HG03460 (cell line): ENCODE measurements at regions not wholly inside any gene's neighbourhood (a gene's known extent, or its start where the extent isn't known, plus 50 kb on each side); places are given as distances from the start of the nearest gene placed in this dataset.
"Not testable (repeated sequence)": the region's sequence is repeated elsewhere in the genome, so short reads cannot be mapped to it uniquely, and the experiment has no call there.

Experiments used
- ATAC-seq: cut with Tn5 transposase; IDR thresholded peaks from one replicate; pipeline ENCODE4 v1.9.1; 2021; ENCODE audit not compliant: unreplicated experiment

DNA sequence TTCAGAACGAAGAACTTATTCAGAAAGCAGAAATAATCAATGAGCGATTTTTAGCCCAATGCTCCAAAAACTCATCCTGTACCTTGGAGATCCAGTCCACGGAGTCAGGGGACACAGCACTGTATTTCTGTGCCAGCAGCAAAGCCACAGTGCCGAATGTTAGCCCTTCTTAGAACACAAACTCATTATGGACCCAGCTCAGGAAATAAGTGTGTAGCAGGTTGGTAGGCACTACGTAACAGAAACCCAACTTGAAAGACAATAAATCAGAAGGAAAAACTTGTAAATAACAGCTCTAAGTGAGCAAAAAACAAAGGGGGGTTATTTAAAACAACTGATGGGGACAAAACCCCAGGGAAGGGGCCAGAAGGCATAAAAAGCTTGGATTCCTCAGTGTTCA is 112.0 kb upstream of the PRSS1 start:
- no peak for ATAC-seq

DNA sequence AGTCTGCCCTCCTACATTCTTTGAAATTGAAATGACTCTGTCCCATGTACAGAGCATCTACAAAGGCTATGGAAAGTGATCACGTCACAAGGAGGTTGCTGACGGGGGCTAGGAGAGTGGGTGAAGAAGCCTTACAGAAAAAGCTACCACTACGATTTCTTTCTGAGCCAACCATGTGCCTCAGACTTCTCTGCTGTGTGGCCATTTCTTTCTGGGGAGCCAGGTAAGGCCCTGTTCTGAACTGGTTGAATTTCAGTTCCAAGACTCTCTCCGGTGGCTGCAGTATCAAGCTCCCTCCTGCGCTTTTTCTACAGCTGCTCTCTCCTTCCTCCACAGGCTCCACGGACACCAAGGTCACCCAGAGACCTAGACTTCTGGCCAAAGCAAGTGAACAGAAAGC is 112.5 kb upstream of the PRSS1 start:
- no peak for ATAC-seq

DNA sequence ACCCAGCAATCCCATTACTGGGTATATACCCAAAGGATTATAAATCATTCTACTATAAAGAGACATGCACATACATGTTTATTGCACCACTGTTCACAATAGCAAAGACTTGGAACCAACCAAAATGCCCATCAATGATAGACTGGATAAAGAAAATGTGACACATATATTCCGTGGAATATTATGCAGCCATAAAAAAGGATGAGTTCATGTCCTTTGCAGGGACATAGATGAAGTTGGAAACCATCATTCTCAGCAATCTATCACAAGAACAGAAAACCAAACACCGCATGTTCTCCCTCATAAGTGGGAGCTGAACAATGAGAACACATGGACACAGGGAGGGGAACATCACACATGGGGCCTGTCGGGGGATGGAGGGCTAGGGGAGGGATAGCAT is 113.2 kb upstream of the PRSS1 start:
- ATAC-seq = not testable (repeated sequence)

DNA sequence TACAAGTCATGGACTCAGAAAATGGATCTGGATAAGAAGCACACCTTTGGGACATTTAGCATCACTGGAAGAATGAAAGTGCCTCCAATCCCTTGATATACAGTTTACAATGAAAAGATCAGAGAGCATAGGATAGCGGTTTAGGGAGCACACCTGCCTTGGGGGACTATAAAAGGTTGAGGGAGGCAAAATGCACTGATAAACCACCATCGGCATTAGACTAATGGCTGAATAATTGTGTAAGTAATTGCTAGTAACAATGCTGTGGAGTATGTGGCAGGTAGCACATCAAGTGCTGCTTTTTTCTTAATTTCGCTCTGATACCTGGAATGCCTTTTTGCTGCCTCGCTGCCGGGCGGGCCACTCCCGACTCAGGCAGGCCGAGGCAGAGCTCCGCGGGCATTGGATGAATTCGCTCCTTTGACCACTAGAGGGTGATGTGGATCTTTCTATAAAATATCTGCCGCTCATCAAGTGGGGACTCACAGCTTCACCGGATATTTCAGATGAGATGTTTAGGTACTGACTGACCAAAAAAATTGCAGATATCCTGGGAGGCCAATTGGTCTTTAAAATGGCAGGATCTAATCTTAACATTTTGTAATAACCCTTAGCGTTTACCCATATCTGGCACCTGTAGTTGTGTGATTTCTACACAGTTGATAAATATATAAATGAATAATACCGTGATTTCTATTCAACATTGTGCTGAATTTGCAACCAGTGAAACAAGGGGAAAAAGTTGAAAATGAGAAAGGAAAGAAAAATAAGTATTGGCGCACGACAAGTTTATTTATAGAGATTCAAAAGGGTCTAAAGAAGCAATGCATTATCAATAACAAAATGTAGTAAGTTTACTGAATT is 116.8 kb upstream of the PRSS1 start:
- peak; percentile 96 for ATAC-seq

DNA sequence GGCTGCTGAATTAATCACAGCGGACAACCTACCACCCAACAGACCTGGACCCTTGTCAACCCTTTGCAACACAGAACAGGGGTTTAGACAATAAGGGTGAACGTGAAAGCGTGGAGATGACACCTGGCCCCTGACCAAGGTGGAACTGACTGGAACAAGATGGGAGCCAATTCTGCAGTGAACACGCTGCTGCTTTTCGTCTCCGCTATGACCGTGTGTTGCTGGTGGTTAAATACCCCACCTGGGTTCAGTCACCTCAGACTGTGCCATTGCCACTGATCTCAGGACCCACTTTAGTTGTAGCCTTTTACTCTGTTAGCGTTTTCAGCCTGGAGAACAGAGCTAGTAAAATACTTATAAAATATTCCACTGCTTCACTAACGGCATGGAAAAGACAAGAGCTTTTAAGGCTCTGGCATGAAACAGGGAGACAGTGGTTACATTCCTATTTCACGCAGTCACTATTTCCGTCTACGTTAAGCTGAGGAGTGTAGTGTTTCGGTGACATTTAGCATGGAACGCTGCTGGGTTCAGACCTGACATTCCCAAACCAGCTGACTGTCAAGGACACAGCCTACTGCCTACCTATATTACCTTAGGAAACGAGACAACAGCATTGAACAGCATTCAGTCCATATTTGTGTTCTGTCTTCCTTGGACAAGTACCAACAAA is 119.5 kb upstream of the PRSS1 start:
- ATAC-seq = no peak

DNA sequence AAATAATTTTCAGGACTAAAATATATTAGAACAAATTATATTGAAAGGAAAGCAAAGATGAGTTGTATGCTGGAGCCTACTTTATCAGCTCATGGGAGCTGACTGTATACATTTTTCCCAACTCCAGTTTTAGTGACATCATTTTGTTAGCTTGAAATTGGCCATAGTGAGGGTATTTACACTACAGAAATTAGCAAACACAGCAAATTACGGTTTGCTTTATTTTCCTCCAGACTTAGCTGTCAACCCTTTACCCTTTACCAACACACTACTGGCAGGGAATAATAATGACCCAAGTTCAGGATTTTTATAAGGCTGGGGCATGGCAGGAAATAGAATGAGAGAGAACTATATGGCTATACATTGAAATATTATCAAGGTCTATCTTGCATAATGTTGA is 120.3 kb upstream of the PRSS1 start:
- no peak for ATAC-seq

DNA sequence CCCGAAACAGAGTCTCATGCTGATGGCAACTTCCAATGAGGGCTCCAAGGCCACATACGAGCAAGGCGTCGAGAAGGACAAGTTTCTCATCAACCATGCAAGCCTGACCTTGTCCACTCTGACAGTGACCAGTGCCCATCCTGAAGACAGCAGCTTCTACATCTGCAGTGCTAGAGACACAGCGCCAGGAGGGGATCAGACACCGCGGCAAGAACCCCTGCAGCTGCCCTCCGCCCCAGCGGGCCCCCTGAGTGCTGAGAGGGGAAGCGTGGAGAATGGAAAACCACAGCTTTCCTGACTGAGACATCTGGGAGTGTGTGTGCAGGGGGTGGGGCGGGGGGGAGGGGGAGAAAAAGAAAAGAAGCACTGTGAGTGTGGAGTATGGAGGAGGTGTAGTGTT is 122.0 kb upstream of the PRSS1 start:
- ATAC-seq = not testable (repeated sequence)

DNA sequence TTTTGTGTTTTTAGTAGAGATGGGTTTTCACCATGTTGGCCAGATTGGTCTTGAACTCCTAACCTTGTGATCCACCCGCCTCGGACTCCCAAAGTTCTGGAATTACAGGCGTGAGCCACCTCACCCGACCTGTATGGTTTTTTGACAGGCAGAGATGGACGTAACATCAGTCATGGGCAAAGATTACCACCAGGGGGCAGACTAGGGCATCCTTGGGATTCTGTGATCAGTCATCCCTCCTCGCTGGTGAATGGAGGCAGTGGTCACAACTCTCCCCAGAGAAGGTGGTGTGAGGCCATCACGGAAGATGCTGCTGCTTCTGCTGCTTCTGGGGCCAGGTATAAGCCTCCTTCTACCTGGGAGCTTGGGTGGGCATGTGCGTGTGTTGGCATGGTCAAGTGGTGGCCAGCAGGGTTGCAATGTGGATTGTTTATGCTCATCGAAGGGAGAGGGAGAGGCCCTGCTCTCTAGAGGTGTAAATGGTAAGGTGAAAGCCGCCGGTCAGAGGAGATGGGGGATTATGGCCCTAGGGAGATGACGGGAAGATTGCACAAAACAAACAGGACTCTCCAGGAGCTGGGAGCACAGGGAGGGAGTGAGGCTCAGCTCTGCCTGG is 122.7 kb upstream of the PRSS1 start:
- ATAC-seq = peak; percentile 94

DNA sequence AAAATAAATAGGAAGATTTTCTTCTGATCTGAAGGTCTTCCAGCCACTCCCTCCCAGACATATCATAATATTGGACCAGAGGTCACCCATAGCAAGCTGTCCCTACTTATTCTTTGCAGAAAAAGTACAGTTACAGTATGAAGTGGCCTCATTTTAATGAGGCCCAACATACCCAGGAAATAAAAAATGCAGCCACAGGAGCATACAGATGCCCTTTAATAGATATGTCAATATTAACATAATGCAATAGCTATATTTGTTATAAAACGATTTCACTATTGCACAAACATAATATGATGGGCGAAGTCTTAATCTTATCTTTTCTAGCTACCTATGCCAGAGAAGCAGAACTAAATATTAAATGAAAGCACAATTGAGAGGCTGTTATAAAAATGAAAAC is 124.1 kb upstream of the PRSS1 start:
- ATAC-seq = not testable (repeated sequence)

DNA sequence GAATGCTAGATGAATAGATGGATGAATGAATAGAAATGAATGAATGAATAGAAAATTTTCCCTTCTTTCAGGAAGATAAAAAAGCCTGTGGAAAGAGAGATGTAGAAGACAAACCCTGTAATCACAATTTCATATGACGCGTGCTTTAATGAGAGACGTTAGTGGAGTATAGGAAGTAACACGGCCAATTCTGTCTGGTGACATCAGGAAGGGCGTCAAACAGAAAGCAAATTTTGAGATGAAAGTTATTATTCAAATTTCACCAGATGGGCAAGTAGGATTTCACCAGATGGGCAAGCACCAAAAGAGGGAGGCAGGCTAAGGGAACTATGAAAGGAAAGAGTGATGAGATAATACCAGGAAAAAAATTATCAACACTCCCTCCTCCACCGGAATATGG is 128.9 kb upstream of the PRSS1 start:
- no peak for ATAC-seq

DNA sequence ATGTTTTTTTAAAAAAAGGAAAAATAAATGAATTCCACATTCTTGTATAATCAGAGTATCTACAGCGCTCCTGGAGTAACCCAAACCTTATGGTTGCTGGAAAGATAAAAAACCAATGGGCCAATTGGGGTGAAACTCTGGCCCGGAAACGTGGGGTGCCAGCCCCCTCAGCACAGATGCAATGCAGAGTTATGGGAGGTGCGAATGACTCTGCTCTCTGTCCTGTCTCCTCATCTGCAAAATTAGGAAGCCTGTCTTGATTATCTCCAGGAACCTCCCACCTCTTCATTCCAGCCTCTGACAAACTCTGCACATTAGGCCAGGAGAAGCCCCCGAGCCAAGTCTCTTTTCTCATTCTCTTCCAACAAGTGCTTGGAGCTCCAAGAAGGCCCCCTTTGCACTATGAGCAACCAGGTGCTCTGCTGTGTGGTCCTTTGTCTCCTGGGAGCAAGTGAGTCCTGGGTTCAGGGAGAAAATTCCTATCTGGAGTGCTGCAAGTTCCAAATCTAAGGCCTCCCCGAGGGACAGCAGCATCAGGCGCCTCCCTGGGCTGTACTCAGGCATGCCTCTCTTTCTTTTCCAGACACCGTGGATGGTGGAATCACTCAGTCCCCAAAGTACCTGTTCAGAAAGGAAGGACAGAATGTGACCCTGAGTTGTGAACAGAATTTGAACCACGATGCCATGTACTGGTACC is 130.5 kb upstream of the PRSS1 start:
- ATAC-seq = no peak

DNA sequence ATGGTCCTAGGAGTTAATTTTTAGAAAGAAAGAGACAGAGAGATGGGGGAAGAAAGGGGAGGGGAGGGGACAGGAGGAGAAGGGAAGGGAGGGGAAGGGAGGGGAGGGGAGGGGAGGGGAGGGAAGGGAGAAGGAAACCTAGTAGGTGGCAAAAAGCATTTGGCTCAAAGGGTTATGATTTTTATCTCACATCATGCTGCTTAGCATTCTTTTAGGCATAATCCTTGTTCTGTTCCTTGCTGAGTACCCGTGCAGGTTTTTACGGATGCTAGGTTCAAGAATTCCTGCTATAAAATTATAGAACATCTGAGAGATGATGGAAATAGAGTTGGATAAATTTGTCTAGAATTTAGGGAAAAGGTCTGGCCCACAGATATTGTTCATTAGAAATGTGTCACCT is 132.4 kb upstream of the PRSS1 start:
- no peak for ATAC-seq

DNA sequence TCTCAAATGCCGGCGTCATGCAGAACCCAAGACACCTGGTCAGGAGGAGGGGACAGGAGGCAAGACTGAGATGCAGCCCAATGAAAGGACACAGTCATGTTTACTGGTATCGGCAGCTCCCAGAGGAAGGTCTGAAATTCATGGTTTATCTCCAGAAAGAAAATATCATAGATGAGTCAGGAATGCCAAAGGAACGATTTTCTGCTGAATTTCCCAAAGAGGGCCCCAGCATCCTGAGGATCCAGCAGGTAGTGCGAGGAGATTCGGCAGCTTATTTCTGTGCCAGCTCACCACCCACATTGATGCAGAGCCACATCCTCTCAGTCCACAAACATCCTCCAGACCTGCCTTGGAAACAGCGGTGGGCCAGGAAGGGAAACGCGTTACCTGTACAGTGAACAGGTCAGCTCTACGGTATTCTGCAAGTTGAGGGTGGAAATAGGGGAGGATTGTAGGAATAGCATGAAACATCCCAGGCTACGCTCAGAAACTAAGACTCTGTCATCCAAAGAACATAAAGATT is 133.1 kb upstream of the PRSS1 start:
- no peak for ATAC-seq

DNA sequence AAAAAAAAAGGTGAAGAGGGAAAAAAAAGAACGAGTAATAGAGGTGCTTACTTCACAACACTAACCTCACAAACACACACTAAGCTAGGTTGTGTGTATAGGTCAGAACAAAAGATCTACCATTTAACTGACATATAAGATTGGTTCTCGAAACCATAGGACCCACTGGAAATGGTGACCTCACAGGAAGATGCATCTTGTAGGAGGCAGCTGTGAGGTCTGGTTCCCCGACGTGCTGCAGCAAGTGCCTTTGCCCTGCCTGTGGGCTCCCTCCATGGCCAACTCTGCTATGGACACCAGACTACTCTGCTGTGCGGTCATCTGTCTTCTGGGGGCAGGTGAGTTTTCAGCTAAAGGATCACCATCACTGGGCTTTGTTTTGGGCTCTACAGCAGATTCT is 133.8 kb upstream of the PRSS1 start:
- no peak for ATAC-seq

DNA sequence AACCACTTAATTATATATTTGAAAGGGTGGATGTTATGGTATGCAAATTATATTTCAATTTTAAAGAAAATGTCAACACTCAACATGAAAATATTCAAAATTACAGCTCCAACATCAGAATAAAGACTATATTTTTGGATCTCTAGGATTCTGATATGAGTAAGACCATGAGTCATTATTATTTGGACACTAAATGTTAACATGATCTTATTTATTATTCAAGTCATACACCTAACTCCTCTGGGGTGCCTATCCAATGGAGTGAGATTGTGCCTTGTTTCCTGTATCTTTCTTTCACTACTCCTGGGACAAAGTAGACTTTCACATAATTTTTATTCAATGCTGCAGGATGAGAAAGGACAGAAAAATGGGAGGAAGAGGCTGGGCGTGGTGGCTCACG is 135.2 kb upstream of the PRSS1 start:
- no peak for ATAC-seq

DNA sequence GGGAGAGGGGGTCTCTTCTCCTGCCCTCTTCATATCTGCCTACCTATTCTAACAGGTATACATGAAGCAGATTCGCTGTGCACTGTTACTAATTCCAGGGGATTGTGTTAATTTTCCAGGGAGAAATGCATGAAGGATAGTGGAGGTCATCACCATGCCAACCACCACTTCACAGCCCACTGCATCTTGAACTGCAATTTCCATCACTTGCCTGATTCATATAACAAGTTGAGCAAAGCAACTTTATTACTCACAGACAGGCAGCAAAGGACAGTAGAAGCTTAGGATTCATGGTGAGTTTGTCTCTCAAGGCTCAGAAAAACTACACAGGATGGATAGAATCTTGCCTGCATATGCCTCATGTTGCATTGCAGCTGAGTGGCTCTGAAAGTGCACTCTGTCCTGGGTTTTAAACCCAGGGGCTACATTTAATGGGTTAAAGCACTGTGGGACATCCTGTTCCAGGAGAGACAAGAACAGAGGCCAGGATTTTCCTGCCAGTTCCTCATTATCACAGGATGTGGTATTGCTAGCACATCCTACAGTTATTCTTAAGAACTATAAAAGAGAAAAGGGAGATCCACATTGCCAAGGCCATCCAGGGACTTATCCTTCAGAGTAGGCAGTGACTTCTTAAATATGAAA is 136.9 kb upstream of the PRSS1 start:
- ATAC-seq = no peak

DNA sequence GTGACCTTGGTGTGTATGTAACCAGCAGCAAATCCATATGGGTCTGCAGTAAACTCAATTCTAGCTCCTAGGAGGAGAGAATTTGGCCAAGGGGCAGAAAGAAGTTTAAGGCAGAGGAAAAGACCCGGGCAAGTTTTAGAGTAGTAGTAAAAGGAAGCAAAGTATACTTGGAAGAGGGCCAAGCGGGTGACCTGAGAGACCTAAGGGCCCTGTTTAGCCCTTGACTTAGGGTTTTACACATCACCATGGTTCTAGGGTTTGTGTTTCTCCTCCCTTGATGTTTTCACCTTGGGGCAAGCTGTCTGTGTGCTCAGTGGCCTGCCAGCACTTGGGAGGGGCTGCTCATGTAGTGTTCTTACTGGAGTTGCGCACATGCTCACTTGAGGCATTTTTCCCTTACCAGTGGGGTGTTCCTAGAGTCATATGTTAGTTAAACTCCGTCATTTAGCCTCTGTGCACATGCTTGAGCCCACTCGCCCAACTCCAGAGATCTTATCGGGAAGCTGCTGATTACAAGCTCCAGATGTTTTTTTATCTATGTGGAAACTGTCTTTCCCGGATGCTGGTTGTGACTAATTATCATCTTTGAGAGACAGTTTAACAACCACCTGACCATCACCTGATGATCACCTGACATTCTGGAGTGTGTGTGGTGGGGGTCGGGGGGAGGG is 137.6 kb upstream of the PRSS1 start:
- no peak for ATAC-seq

DNA sequence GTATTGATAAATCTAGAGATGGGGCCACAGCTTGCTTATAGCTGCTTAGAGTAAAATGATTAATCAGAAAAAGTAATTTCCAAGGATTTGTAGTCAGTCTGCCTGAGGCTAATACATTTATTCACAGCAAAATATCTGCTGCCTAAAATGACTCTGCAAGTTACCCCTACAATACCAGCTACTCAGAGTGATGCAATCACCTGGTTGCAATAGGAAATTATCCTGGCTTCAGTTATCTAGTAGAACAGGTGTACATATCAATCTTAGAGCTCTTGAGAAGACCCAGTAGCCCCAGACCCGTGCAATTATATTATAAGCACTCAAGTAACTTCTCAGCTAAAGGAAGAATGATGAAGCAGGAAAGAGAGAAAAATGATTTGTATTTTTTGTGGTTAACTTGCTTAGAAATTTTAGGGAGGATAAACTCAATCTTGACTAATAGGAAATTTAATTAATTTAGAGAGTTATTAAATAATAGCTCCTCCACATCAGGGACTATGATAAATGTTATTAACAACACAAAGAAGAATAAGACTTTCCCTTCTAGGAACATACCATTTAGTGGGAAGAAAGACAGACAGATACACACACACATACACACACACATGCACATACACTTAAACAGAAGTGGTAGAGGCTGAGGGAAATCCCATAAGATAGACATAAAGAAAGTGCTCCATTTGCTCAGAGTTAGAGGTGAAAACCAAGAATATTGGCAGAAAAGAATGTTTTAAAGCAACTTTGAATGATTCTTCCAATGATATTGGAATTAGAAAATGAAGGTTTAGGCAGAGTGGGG is 140.4 kb upstream of the PRSS1 start:
- no peak for ATAC-seq

DNA sequence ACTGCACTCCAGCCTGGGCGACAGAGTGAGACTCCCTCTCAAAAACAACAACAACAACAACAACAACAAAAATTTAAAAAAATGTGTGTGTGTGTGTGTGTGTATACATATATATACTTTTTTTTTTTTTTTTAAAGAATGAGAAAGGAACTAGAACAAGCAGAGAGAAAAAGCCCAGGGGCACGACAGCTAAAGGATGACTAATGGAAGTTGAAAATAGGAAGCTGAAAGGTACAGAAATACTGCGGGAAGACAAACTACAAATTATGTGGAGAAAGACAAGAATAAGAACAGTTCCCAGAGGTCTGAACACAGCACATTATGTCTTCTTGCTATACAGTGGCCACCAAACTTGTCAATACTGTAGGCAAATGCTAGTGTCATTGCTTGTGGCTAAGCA is 141.9 kb upstream of the PRSS1 start:
- ATAC-seq = no peak
